ENCODE measurements at regions not wholly inside any gene's neighbourhood (a gene's known extent, or its start where the extent isn't known, plus 50 kb on each side); places are given as distances from the start of the nearest gene placed in this dataset.

DNA sequence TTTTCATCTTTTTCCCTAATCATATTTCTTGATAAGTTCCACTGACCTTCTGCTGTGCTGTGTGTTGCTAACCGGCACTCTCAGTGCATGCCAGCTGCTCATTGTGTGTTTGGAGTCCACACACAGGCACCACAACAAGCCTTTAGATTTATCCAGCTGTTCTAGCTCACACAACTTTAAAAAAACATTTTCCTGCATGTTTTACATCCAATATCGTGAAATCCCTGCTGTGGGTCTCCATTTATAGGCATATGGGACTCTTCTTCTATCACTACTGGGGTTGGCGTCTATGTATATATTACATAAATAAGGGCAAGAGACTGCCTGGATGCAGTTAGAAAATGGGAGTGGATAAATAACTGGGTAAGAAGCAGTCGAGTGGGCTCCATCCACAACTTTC, 183.6 kb upstream of the ADARB2 start:
- TF ChIP-seq TAF1 (IDR thresholded peaks at IDR 0.05; ENCODE audit: borderline replicate concordance, low read depth, low read length) (no peak), POLR2AphosphoS5 (IDR thresholded peaks at IDR 0.05; ENCODE audit: low read depth, low read length) (no peak), POLR2A (IDR thresholded peaks at IDR 0.05; ENCODE audit: low read depth, low read length) (no peak)

Data from GM12892 (cell line).